Prostate gland (tissue), 2 donors: ENCODE measurements at regions not wholly inside any gene's neighbourhood (a gene's known extent, or its start where the extent isn't known, plus 50 kb on each side); places are given as distances from the start of the nearest gene placed in this dataset.
"Not testable (repeated sequence)": the region's sequence is repeated elsewhere in the genome, so short reads cannot be mapped to it uniquely, and the experiment has no call there.

Experiments used
- DNase-seq: peaks from one replicate; pipeline ENCODE4 v3.0.0-alpha.2; 2019; ENCODE audit warnings: low spot score
- H3K27ac ChIP-seq, 2 donors: fragments of 200-600 bp; sonication (generic); 2 replicates each; pipeline ENCODE4 v1.5.1; 2017 to 2019
- H3K27me3 ChIP-seq: fragments of 200-600 bp; sonication (generic); replicated peaks from 2 replicates; pipeline ENCODE4 v1.5.1; 2019; ENCODE audit not compliant: insufficient read depth
- H3K36me3 ChIP-seq, 2 donors: fragments of 200-600 bp; sonication (generic); 1 replicate in 1 of 2; 2 replicates in 1 of 2; pipeline versions ENCODE4 v1.5.1 to v1.8.1; 2017 to 2019
- H3K4me1 ChIP-seq: fragments of 200-600 bp; sonication (generic); replicated peaks from 2 replicates; pipeline ENCODE4 v1.5.1; 2019
- H3K4me3 ChIP-seq, 2 donors: fragments of 200-600 bp; sonication (generic); 2 replicates each; pipeline ENCODE4 v1.5.1; 2017 to 2019
- H3K9me3 ChIP-seq: fragments of 200-600 bp; sonication (generic); 2 replicates; pipeline ENCODE4 v1.5.1; 2017
- POLR2A ChIP-seq: fragments of 450-650 bp; IDR thresholded peaks from one replicate; pipeline ENCODE4 v1.6.1; 2016; ENCODE audit warnings: antibody characterized with exemption, mild to moderate bottlenecking
- POLR2AphosphoS5 ChIP-seq: sonication (generic); formaldehyde crosslinking; IDR thresholded peaks from one replicate; pipeline ENCODE4 v1.6.1; 2017; ENCODE audit warnings: antibody characterized with exemption
- WGBS: methylation state at CpG from one replicate; pipeline ENCODE4 v1.1.5; 2018; 5-methylcytosine and 5-hydroxymethylcytosine counted together
- intact Hi-C: fragments of 100-400 bp; cut with DNase I; formaldehyde crosslinking; loops from one replicate; pipeline ENCODE4 v1.14.2; 2022
- TF ChIP-seq, protein P1 (sequence below), 4 experiments: fragments of 200-600 bp in 2 of 4; fragments of 450-650 bp in 2 of 4; sonication (generic) in 2 of 4; IDR thresholded peaks; 1 replicate in 3 of 4; 2 replicates in 1 of 4; pipeline ENCODE4 v1.5.1; 2016 to 2019; ENCODE audit warnings: antibody characterized with exemption in 4 of 4, mild to moderate bottlenecking in 2 of 4, moderate library complexity in 2 of 4

- intact Hi-C loops, result no loop called here
- Histone ChIP-seq H3K36me3 (no peaks in the 10 kb centered on the region), H3K27me3 (no peaks in the 10 kb centered on the region), H3K4me3 (no peak overlapping the region), H3K27ac (no peak overlapping the region), H3K9me3 (no peaks in the 10 kb centered on the region), H3K4me1 (no peaks in the 10 kb centered on the region)
- 55% methylated on average over 1 of the region's 1 CpG for WGBS
- TF ChIP-seq, protein P1, sequence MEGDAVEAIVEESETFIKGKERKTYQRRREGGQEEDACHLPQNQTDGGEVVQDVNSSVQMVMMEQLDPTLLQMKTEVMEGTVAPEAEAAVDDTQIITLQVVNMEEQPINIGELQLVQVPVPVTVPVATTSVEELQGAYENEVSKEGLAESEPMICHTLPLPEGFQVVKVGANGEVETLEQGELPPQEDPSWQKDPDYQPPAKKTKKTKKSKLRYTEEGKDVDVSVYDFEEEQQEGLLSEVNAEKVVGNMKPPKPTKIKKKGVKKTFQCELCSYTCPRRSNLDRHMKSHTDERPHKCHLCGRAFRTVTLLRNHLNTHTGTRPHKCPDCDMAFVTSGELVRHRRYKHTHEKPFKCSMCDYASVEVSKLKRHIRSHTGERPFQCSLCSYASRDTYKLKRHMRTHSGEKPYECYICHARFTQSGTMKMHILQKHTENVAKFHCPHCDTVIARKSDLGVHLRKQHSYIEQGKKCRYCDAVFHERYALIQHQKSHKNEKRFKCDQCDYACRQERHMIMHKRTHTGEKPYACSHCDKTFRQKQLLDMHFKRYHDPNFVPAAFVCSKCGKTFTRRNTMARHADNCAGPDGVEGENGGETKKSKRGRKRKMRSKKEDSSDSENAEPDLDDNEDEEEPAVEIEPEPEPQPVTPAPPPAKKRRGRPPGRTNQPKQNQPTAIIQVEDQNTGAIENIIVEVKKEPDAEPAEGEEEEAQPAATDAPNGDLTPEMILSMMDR (IDR thresholded peaks at IDR 0.05), result no peak
- TF ChIP-seq POLR2A (no peak), POLR2AphosphoS5 (no peak)
- no peak for DNase-seq
Observed at GRCh38 chr1:68767941-68768340, 271.1 kb upstream of the DEPDC1 start.

DNA sequence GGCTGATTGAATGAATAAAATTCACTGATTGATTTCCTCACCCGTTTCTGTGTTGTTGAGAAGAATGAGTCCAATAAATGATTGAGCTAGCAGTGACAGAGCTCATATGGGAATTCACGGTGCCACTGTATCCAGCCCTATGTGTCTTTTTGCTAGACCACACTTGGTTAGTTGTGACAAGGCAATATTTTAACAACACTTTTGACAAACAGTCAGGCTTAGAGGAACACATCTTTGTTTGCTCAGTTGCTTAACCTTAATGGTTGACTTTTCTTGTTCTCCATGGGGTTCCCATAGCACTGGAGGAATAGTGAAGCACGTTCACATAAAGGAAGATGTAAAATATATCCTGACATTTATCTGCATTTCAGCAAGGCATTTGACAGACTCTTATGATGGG lies 273.9 kb upstream of the DEPDC1 start:
- no peaks in the 10 kb centered on the region for H3K9me3 ChIP-seq
- no peak overlapping the region for H3K4me3 ChIP-seq
- no peaks in the 10 kb centered on the region for H3K36me3 ChIP-seq
- no peak for DNase-seq
- 82% methylated on average over 3 of the region's 3 CpGs for WGBS
- no peaks in the 10 kb centered on the region for H3K4me1 ChIP-seq
- TF ChIP-seq POLR2AphosphoS5 (no peak), POLR2A (no peak)
- TF ChIP-seq, protein P1 (IDR thresholded peaks at IDR 0.05), result no peak
- no peaks in the 10 kb centered on the region for H3K27me3 ChIP-seq
- no peak overlapping the region for H3K27ac ChIP-seq
- intact Hi-C loops, result no loop called here

DNA sequence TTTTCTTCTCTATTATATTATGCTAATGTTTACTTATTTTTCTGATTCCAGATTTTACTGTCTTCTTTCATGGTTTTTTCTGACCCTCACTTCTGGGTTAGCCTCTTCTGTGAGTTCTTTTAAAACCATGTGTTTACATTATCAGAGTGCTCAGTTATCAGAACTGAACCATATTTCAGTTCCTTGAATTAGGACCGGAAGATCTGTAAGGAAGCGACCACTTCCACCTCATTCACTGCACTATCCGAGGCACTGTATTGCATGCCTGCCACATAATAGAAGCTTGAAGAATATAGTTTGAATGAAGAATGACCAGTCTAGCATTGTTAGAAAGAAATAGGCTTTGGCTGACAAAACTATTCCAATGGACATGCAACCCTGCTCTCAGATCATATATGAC lies 281.0 kb upstream of the DEPDC1 start:
- intact Hi-C loops, result no loop called here
- Histone ChIP-seq H3K4me3 (no peak overlapping the region), H3K4me1 (no peaks in the 10 kb centered on the region), H3K9me3 (no peaks in the 10 kb centered on the region), H3K27me3 (no peaks in the 10 kb centered on the region), H3K36me3 (no peaks in the 10 kb centered on the region), H3K27ac (no peak overlapping the region)
- TF ChIP-seq, protein P1 (IDR thresholded peaks at IDR 0.05), result no peak
- TF ChIP-seq POLR2A (no peak), POLR2AphosphoS5 (no peak)
- DNase-seq, result no peak
- 30% methylated on average over 3 of the region's 3 CpGs for WGBS

DNA sequence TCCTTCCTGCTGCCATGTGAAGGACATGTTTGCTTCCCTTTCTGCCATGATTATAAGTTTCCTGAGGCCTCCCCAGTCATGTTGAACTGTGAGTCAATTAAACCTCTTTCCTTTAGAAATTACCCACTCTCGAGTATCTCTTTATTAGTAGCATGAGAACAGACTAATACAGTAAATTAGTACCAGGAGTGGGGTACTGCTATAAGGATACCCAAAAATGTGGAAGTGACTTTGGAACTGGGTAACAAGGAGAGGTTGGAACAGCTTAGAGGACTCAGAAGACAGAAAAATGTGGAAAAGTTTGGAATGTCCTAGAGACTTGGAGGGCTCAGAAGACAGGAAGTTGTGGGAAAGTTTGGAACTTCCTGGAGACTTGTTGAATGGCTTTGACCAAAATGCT lies 283.0 kb upstream of the DEPDC1 start:
- H3K9me3 ChIP-seq, intact Hi-C loops, H3K27me3 ChIP-seq, H3K4me3 ChIP-seq, H3K36me3 ChIP-seq, DNase-seq, H3K4me1 ChIP-seq, H3K27ac ChIP-seq: not testable (repeated sequence)
- 94% methylated on average over 1 of the region's 1 CpG for WGBS

- Histone ChIP-seq H3K9me3 (no peaks in the 10 kb centered on the region), H3K4me3 (no peak overlapping the region), H3K27me3 (no peaks in the 10 kb centered on the region), H3K27ac (no peak overlapping the region), H3K36me3 (no peaks in the 10 kb centered on the region), H3K4me1 (no peaks in the 10 kb centered on the region)
- no peak for DNase-seq
- 54% methylated on average over 5 of the region's 5 CpGs for WGBS
- TF ChIP-seq, protein P1 (IDR thresholded peaks at IDR 0.05), result no peak
- TF ChIP-seq POLR2AphosphoS5, result no peak
- no peak for TF ChIP-seq POLR2A
- intact Hi-C loops, result no loop called here
Observed at GRCh38 chr1:68780919-68781318, 284.0 kb upstream of the DEPDC1 start.

DNA sequence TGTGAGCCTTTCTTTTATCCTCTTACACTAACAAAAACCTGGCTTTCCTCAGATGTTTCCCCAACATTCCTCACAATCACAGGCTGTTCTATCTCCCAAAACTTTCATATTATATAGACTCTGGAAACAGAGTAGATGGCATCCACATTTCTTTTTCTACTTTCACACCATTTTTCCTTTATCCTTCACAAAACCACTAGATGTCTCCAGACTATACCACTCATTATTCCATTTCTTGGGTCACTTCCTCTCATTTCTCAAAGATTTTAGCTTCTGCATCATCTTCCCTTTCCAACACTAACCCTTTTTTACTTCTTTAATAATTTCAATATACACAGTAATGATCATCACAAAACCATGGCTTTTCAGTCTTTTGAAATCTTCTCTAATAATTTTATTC lies 286.0 kb upstream of the DEPDC1 start:
- TF ChIP-seq POLR2A, result no peak
- TF ChIP-seq, protein P1 (IDR thresholded peaks at IDR 0.05), result no peak
- no peak for TF ChIP-seq POLR2AphosphoS5
- Histone ChIP-seq H3K4me3 (no peak overlapping the region), H3K36me3 (no peaks in the 10 kb centered on the region), H3K27me3 (no peaks in the 10 kb centered on the region), H3K4me1 (no peaks in the 10 kb centered on the region), H3K27ac (no peak overlapping the region), H3K9me3 (no peaks in the 10 kb centered on the region)
- DNase-seq, result no peak
- intact Hi-C loops, result no loop called here
